ENCODE measurements at regions not wholly inside any gene's neighbourhood (a gene's known extent, or its start where the extent isn't known, plus 50 kb on each side); places are given as distances from the start of the nearest gene placed in this dataset.
"Not testable (repeated sequence)": the region's sequence is repeated elsewhere in the genome, so short reads cannot be mapped to it uniquely, and the experiment has no call there.

DNA sequence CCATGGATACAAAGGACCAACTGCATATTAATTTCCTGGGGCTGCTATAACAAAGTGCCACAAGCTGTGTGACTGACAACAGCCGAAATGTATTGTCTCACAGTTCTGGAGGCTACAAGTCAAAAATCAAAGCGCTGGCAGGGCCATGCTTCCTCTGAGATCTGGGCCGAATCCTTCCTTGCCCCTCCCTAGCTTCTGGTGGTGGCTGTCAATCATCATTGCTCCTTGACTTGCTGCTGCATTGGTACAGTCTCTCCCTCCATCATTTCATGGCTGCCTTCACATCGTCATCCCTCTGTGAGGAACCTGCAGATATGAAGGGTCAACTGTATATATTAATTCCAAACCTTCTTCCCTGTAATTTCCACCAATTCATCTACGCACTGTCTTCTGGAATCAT is 118.3 kb downstream of the EXOC5 start:
- no peak for DNase-seq

- no peak for DNase-seq
These were observed 129.5 kb downstream of the EXOC5 start for GRCh38 chr14:57139173-57139572.

DNA sequence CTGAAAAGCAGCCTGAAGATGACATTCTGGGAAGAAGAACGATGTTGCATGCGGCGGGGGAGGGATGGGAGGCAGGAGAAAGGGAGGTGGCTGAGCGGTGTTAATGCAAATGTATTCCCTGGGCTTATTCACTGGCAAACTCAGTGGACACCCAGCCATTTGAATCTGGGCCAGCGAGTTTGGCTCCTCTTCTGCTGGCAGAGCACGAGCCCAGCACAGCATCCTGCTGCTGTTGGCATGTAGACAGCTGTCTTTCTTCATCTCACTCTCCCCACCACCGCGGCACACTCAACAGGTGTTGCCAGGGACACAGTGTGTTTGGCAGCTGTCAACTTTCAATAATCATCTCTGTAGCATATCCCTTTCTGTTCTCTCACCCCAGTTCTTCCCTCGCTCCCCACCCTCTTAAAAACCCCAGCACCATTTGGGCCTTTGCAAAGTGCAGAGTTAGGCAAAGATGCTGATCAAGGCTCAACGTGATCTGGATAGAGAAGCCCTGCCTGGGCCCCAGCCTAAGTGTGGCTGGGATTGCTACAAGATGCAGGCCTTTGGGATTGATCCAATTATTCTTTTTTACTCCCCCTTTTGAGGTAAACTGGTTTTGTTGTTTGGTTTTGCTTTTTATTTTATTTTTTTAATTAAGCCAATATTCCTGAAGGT is 131.9 kb downstream of the EXOC5 start:
- DNase-seq = peak; percentile 75

GRCh38 chr14:57127809-57128208 is 140.9 kb downstream of the EXOC5 start:
- not testable (repeated sequence) for DNase-seq

DNA sequence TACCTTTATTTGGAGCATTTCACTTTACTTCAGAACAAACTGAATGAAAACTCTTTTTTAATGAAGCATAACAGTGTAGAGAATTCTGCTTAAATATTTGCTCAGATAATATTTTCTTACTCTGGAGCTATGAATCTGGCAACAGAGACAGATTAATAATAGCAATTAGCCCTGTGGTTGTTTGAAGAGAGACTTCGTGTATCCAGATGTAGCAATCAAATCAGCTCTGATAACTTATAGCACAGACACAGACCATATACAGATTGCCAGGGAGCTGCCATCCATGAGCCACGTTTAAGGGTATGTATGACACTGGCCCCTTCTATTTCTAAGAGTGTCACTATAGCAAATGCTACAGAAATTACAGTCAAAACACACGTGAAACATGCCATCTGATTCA is 146.6 kb downstream of the EXOC5 start:
- DNase-seq = no peak

GRCh38 chr14:57112072-57112807 is 156.5 kb downstream of the EXOC5 start:
- not testable (repeated sequence) for DNase-seq

- not testable (repeated sequence) for DNase-seq
These were observed 158.3 kb downstream of the EXOC5 start for GRCh38 chr14:57110411-57110810.

DNA sequence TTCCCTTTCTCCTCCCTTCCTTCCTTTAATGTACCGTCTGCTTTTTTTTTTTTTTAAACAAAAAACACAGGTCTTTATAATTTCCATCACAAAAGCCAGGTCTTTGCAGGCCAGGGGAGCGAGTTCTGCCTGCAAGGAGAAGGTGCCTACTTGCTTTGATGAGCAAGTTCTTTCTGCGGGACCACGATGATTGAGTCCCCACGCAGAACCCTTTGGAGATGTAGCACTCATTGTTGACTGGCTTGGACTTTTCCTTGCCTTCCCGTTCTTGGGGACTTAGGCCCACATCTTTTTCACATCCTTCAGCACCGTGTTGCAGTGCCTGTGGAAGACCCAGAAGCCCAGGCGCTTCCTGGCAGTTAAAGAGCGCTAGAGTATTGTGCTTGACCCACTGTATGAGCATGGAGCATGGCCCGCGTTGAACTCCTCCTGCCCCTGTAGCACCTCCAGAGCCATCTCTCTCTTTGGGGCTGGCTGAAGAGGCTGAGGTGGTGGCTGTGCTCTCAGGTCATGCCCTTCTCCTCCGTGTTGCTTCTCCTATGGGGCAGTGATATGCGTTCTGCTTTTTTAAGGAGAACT is 177.6 kb downstream of the EXOC5 start:
- no peak for DNase-seq

GRCh38 chr14:57089901-57090300 is 178.8 kb downstream of the EXOC5 start:
- DNase-seq = no peak

- no peak for DNase-seq
These were observed 180.9 kb downstream of the EXOC5 start for GRCh38 chr14:57087841-57088240.

- peak; percentile 34 for DNase-seq
These were observed 182.2 kb downstream of the EXOC5 start for GRCh38 chr14:57086271-57087162.

DNA sequence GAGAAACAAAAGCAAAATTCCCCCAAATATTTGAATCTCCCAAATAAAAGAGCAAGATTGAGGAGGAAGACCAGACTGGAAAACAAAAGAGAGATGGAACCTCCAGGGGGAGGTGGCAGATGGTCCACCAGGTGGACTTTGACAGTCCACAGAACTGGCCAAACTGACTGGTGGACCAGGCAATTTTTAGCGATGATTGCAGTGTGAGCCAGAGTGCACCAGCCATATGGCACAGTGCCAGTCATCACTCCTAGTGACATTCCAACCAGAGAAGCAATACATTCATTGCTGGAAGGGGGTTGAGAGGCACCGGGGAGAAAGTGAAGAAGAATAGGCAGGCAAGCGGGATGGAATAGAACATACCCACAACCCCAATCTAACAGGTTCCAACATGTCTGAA is 182.9 kb downstream of the EXOC5 start:
- peak; percentile 91 for DNase-seq

GRCh38 chr14:57085043-57085442 is 183.7 kb downstream of the EXOC5 start:
- no peak for DNase-seq

GRCh38 chr14:57080691-57081090 is 188.0 kb downstream of the EXOC5 start:
- no peak for DNase-seq

DNA sequence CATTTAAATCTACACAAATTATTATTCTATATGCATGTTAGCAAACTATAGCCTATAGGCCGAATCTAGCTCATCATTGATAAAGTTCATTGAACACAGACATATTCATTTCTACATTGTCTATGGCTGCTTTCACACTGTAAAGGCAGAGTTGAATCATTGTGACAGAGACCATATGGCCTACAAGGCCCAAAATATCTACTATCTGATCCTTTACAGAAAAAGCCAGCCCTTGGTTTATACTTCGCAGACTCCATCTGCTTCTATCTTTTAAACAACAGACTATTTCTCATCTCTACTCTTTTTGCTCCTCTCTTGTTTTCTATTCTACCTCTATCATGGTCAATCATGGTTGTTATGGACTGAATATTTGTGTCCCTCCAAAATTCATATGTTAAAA is 190.7 kb downstream of the EXOC5 start:
- DNase-seq = no peak

DNA sequence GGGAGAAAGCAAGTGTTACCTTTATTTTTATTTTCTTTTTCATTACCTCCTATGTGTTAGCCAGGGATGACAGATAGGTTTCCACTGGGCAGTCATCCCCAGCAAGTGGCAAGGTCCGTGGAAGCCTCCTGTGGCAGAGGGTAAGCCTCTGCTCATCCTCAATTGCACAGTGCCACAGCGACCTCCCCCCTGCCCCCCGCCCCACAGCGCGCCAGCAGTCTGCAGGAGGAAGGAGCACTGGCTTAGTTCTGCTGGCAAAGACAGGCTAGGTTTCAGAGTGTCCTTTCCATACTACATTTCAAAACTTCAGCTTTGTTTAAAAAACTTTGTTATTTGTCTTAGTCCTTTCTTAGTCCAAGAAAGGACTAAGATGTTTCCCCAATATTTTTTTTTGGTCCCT is 194.7 kb downstream of the EXOC5 start:
- no peak for DNase-seq

GRCh38 chr14:57071639-57072038 is 197.1 kb downstream of the EXOC5 start:
- no peak for DNase-seq

- DNase-seq = peak; percentile 41
These were observed 199.0 kb downstream of the EXOC5 start for GRCh38 chr14:57069702-57070101.

- DNase-seq = no peak
These were observed 200.2 kb downstream of the EXOC5 start for GRCh38 chr14:57068511-57068910.

GRCh38 chr14:57066887-57067513 is 201.7 kb downstream of the EXOC5 start:
- peak; percentile 12 for DNase-seq

DNA sequence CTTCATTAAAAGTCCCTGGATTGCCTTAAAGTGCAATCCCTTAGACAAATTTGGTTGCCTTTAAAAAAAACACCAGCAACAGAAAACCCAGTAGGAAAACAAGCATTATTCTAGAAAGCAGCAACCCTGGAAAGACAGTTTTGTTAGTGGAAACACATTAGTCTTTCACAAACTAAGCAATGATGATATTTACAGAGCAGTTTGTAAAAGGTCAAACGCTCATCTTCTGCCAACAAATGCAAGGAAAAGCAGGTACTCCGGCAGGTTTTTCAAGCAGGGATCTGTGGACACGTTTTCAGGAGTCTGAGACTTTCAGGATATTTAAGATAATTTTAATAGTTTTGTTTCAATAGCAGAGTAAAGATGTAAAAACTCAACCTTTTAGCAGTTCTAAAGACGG is 202.2 kb downstream of the EXOC5 start:
- DNase-seq = no peak

DNA sequence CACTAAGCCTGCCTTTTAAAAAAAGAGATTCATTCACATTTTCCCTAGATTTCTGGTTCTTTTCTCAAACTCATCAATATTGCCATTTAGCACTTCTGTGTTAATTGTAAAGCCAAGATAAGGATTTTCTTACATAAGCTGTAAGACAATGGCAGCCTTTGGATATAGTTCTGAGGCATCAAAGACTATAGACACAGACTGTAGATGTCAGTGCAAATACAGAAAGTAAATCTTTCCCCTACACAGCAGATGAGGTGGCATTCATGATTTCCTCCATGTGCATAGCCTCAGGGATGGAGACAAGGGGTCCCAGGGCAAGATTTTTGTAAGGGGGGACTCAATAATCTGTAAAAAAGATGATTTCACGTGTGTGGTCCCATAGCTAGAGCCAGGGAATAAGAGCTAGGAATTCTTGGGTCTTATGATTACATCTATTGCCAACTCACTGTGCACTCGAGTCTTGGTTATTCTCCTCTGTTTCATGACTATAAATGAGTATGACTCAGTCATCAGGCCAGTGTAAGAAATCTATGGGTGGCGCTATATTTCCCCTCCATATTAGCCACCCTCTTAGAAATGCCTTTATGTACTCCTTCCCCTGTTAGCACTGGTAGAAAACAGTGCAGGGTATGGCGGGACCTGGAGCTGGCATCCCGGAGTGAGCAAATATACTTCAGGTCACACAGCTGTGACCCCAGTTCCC is 207.5 kb downstream of the EXOC5 start:
- no peak for DNase-seq

All from NCI-H345 (cell line).